Activated CD4-positive, alpha-beta T cell treated with anti-CD3 and anti-CD28 coated beads for 48 hours (primary cell): ENCODE measurements at regions not wholly inside any gene's neighbourhood (a gene's known extent, or its start where the extent isn't known, plus 50 kb on each side); places are given as distances from the start of the nearest gene placed in this dataset.

ENCODE experiments used
- DNase-seq: peaks from one replicate; pipeline ENCODE4 v3.0.0-alpha.2; 2020

DNA sequence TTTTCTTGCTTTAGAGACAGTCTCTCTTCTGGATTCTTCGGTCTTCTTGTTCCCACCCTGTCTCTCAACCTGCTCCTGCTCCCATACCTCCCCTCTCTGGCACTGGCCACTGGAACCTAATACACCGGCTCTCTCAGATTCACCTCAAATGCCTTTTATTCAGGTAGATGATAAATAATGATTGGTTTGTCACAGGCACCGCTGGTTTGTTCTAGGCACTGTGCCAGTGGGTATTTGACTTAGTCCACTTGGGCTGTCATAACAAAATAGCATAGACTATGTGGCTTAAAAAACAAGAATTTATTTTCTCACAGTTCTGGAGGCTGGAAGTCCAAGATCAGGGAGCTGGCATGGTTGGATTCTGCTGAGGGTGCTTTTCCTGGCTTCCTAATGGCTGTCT lies 278.2 kb upstream of the STT3B start:
- DNase-seq: no peak

DNA sequence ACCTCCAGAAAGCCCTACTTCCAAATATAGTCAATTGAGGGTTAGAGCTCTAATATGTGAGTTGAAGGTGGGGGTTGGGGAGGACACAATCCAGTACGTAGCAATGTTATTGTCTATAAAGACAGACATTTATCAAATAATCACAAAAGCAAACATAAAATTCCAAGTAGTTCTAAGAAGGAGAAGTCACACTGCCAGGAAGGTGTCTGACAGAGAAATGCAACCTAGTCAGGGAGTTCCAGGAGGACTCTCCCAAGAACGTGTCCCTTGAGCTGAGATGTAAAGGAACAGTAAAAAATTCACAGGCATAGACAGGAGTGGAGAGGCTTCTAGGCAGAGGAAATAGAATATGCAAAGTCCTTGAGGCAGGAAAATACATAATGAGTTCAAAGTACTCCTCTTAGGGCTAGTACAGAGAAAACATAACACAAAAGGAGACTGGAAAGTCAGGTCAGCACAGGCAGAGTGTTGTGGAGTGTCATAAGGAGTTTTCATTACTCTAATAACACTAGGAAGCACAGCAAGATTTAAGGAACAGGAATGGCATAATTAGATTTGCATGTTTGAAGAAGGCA lies 277.6 kb upstream of the STT3B start:
- DNase-seq: no peak

- no peak for DNase-seq
Observed at GRCh38 chr3:31262201-31262600, 270.5 kb upstream of the STT3B start.

GRCh38 chr3:31263897-31264296 lies 268.8 kb upstream of the STT3B start:
- DNase-seq: no peak

- DNase-seq: no peak
Observed at GRCh38 chr3:31265646-31266428, 266.9 kb upstream of the STT3B start.

DNA sequence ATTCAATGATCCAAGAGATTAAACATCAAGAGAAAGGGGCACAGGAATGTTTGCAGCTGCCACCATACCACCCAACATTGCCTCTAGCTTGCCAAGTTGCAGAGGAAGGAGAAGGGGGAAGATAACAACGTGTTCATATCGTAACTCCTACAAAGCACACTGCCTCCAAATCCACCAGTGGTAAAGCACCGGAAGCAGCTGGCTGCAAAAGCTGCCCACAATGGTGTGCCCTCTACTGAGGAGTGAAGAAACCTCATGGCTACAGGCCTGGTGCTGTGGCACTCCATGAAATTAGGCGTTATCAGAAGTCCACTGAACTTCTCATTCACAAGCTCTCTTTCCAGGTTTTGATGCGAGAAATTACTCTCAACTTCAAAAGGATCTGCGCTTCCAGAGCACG lies 263.9 kb upstream of the STT3B start:
- DNase-seq: no peak

DNA sequence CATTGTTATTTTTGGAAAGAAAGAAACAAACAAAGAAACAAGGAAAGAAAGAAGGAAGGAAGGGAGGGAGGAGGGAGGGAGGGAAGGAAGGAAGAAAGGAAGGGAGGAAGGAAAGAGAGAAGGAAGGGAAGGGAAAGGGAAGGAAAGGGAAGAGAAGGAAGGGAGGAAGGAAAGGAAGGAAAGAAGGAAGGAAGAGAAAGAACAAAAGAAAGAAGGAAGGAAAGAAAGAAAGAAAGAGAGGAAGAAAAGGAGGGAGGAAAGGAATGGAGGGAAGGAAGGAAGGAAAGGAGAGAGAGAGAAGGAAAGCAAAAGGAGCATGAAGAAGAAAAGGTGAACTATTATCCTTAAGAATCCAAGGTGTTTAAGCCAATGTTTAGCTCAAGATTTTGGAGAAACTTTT lies 262.7 kb upstream of the STT3B start:
- no peak for DNase-seq

DNA sequence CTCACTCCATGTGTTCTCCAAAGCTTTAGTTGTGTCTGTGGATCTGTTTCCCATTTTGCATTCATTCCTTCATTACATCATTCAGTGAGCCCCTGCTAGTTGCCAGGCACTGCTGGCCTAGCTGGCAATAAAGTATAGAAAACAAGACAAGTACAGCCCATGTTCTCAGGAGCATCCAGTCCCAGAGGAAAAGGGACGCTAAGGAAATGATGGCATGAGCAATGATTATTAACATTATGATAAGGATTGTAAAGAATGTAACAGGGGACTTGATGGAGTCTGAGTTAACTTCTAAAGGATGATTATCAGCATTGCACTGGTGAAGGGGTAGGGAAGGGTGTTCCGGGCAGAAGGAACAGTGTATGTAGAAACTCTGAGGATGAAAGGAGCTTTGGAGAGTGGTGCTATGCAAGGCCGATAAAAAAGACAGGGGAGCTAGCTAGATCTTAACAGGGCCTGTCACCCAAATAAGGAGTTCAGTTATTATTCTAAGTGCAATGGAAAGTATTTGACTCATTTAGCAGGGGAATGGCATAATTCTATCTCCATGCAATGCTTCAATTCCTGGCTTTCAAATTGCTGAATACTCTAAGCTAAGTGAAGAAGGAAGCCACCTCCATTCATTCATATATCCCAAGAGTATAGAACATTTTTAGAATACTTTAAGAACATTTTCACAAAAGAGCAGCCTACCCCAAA lies 258.2 kb upstream of the STT3B start:
- DNase-seq: no peak

DNA sequence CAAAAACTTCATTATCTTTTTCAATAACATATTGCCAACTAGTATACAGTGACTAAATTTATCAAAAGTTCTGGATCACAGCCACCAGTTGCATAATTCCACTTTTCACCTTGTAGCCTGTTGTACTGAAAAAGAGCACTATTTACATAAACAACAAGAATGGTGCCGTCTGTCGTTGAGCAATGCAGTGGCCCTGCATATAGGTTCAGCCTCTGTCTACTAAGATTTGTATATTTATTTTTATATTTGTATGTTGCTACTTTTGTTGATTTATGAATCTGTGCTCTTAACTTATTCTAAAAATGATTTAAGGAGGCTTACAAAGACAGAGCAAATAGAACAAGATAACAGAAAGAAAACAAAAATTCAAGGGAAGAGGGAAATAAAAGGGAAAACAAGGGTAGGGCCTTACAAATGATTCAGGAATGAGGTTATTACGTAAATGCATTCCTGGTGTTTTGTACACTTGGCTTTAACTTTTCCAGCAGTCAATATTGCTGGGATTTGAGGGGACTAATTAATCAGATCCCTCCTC lies 257.6 kb upstream of the STT3B start:
- no peak for DNase-seq

DNA sequence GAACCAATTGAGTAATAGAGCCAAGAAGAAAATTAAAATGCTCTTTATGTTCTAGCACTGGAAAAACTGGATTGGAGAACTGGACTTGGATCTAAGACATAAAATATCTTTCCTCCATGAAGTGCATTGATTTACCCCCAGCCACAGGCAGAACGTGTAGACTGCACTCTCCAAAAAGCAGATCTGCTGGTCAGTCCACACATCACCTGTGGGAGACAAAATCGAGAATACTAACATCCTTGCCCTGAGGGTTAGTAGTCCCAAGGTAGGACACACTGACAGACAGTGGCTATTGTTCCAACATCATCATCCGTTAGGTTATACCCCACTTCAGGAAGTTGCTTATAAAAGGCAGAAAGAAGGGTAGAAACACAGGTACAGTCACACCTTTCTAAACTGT lies 257.1 kb upstream of the STT3B start:
- no peak for DNase-seq

GRCh38 chr3:31277582-31277981 lies 255.1 kb upstream of the STT3B start:
- no peak for DNase-seq

GRCh38 chr3:31278532-31278931 lies 254.2 kb upstream of the STT3B start:
- DNase-seq: no peak

DNA sequence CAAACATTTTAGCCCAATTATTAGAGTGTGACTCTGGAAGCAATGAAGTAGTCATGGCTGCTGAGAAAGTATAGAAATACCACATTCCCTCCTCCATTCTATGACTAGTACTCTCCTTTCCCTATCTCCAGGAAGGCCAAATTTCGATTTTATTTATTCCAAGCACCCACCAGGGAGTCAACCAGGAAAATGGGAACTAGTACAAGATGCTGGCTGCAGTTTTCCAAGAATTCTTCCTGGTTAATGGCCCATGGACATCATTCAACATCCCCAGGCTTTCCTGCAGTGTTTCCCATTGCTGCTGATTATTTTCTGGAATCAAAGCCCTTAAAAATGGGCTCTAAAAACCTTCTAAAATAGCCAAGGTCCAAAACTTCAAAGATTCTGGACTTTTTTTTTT lies 247.9 kb upstream of the STT3B start:
- DNase-seq: no peak

DNA sequence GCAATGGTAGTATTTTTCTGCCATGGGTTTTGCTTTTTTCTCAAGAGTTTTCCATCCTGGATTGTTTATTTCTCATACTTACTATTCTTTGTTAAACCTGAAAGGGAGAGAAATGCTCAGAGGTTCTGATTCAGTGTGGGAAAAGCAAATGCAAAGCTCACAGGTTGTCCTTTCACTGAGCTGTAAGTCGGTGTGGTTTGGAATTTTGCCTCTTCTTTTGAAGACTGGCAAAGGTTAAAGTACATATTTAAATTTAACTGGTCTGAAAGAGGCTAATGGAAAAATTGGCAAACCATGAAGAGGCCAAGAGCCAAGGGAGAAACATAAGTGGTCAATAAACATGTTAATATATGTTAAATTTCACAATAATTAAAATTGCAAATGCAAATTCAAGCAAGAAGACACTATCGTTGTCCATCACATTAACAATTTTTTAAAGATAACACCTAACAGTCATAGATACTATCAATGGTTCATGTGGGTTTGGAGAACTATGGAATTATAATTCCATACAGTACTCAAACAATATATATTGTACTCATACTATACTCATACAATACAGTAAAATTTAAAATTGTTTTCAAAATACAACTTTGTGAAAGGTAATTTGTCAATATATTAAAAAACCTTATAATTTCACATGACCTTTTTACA lies 246.8 kb upstream of the STT3B start:
- DNase-seq: no peak

DNA sequence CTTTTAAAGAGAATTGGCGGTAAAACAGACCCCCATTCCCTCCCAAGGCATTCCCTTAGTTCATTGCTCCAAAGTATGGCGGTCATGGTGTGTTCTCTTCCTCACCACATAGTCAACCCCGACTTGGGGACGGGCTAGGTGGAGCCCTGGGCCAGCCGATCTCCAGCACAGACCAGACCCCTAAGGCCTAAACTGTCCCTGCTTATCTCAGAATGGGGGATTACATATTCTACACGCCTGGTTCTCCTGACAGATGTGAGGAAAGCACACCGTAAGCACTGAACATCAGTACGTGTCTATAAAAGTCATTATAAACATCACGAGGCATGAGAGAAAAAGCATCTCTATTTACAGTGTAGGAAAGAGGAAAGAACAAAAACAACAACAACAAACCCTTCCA lies 244.5 kb upstream of the STT3B start:
- no peak for DNase-seq

DNA sequence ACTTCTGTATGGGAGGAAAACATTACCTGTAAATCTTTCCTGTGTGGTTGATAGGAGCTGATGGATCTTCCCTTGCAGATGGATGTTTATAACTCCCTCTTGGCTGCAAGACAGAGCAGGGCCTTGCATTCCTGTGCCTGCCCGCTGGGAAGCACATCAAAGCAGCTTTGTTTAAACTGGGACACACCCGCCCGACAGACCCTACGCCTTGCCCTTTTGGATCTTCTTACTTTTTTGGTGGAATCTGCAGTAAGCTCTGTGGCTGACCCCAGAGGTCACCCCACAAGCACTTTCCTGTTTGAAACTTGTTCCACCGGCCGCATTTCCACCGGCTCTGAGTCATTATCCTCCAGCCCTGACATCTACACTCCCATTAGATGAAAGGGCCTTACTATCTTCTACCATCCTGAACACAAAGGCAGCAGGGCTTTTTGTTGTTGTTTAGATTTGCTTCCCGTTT lies 244.1 kb upstream of the STT3B start:
- peak; percentile 55 for DNase-seq

DNA sequence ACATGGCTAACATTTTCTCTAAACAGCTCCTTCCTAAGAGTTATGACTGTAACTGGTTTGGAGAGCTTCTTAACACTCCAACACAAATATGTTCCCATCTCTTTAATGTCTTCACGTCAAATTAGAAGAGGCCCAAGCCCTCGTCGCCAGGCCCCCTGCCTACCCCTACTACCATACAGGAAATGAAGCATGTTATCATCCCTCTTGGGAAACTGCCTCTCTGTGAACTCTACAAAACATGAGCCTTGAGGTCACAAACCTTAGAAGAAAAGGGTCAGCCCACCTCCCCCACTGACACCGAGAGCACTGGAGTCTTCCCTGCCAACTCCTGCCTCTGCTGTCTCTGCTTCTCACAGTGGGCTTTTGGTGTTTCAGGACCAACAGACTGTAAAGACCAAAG lies 243.1 kb upstream of the STT3B start:
- no peak for DNase-seq

GRCh38 chr3:31290046-31290445 lies 242.7 kb upstream of the STT3B start:
- no peak for DNase-seq

GRCh38 chr3:31291818-31292217 lies 240.9 kb upstream of the STT3B start:
- DNase-seq: no peak

DNA sequence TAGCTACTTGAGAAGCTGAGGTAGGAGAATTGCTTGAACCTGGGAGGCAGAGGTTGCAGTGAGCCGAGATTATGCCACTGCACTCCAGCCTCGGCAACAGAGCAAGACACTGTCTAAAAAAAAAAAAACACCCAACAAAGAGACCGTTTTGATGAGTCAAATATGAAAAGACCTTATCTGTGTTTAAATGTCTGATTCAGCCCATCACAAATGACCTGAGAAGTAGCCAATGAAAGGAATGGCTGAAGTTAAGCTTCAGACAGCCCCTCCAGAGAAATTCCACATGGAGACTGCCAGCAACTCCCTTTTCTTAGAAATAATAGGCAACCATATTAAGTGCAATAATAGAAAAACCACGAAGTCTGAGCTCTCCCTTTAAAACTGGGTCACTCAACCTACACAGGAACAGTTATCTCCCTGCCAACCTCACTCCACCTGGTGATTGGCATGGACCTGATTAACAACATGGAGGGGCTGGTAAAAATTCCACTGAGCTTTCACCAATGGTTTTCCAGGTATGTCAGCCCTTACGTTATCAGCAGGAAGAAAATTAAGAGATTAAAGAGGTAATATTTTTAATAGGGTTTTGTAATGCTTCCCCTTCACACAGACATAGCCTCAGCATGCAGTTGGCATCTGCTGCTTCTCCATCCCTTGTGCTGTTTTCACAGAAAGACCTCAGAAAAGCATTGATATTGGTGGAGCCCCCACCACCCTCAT lies 238.1 kb upstream of the STT3B start:
- no peak for DNase-seq

DNA sequence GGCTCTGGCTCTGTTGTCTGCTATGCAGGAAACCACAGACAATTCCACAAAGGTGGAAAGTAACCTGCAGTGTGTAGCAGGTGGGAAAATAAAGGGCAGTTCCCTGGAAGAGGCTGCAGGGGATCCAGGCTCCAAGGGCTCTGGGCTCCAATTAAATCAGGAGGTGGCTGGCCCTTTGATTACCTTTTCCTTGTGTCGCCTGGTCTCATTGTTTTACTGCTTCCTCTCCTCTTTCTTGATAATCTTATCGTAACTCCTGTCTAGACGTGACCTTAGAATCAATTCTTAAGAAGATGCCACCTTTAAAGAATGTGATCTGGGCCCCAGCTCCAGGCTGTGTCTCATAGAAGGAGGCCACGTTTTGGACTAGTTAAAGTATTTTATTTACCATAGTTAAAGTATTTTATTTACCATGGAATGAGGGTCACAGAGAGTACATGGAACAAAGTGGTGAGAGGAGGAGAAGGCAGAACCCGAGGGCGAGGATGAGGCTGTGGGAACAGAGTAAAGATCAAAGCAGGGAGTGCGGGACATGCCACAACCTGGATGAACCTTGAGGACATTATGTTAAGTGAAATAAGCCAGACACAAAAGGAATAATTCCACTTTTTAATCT lies 237.5 kb upstream of the STT3B start:
- DNase-seq: no peak

DNA sequence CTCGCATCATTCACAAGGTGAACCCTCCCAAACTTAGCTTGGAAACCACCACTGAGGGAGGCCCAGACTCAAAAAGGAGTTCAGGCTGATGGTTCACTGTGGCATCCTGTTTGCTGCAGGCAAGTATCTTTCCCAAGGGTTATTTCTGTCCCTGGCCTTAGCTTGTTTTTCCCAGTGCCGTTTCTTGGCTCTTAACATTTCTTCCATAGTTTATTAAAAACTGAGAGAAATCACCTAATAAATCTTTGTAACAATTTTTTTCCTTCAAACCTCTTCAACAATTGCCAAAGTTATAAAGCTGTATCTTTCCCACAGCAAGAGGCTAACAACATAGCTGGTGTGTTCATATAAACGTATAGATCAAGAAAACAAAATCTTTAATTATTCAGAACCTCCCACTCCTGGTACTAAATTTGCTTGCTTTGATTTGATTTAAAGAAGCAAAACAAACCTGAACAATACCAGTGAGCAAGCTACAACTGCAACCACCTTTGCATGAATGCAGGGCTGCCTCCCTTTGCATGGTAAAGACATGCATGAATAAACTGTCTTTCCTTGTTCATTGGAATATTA lies 234.9 kb upstream of the STT3B start:
- DNase-seq: no peak
